NCI-H345 treated with DMSO at 0.1 percent for 48 hours (cell line): ENCODE measurements at regions not wholly inside any gene's neighbourhood (a gene's known extent, or its start where the extent isn't known, plus 50 kb on each side); places are given as distances from the start of the nearest gene placed in this dataset.
"Not testable (repeated sequence)": the region's sequence is repeated elsewhere in the genome, so short reads cannot be mapped to it uniquely, and the experiment has no call there.

Experiments used
- DNase-seq: peaks from one replicate; lab custom pipeline; 2025; ENCODE audit not compliant: unreplicated experiment; lab: John Stamatoyannopoulos, UW

GRCh38 chr5:60517850-60518249 lies 182.1 kb downstream of the DEPDC1B start:
- no peak for DNase-seq

GRCh38 chr5:60517094-60517694 lies 182.8 kb downstream of the DEPDC1B start:
- DNase-seq: no peak

GRCh38 chr5:60516688-60517087 lies 183.3 kb downstream of the DEPDC1B start:
- no peak for DNase-seq

- no peak for DNase-seq
These were observed 185.8 kb downstream of the DEPDC1B start for GRCh38 chr5:60514152-60514551.

- no peak for DNase-seq
These were observed 187.8 kb downstream of the DEPDC1B start for GRCh38 chr5:60512117-60512516.

- no peak for DNase-seq
These were observed 189.3 kb downstream of the DEPDC1B start for GRCh38 chr5:60510663-60511062.

GRCh38 chr5:60510049-60510448 lies 189.9 kb downstream of the DEPDC1B start:
- no peak for DNase-seq

GRCh38 chr5:60509519-60509918 lies 190.4 kb downstream of the DEPDC1B start:
- no peak for DNase-seq

- no peak for DNase-seq
These were observed 192.3 kb downstream of the DEPDC1B start for GRCh38 chr5:60507687-60508086.

- DNase-seq: no peak
These were observed 194.4 kb downstream of the DEPDC1B start for GRCh38 chr5:60505373-60506171.

GRCh38 chr5:60504342-60504741 lies 195.6 kb downstream of the DEPDC1B start:
- peak; percentile 14 for DNase-seq

GRCh38 chr5:60503771-60504170 lies 196.2 kb downstream of the DEPDC1B start:
- no peak for DNase-seq

- no peak for DNase-seq
These were observed 202.1 kb downstream of the DEPDC1B start for GRCh38 chr5:60497706-60498500.

GRCh38 chr5:60495644-60496520 lies 204.1 kb downstream of the DEPDC1B start:
- DNase-seq: peak; percentile 2

- DNase-seq: no peak
These were observed 205.3 kb downstream of the DEPDC1B start for GRCh38 chr5:60494635-60495034.

GRCh38 chr5:60494144-60494543 lies 205.8 kb downstream of the DEPDC1B start:
- no peak for DNase-seq

GRCh38 chr5:60493372-60493771 lies 206.6 kb downstream of the DEPDC1B start:
- no peak for DNase-seq

- no peak for DNase-seq
These were observed 207.0 kb downstream of the DEPDC1B start for GRCh38 chr5:60492958-60493357.

- not testable (repeated sequence) for DNase-seq
These were observed 207.6 kb downstream of the DEPDC1B start for GRCh38 chr5:60492358-60492757.

GRCh38 chr5:60490597-60491166 lies 209.3 kb downstream of the DEPDC1B start:
- DNase-seq: no peak

GRCh38 chr5:60489856-60490255 lies 210.1 kb downstream of the DEPDC1B start:
- DNase-seq: no peak
